Activated T-cell treated with anti-CD3 and anti-CD28 coated beads, Interleukin-2, amount 50 U/mL, for 4 hours (primary cell): ENCODE measurements at regions not wholly inside any gene's neighbourhood (a gene's known extent, or its start where the extent isn't known, plus 50 kb on each side); places are given as distances from the start of the nearest gene placed in this dataset.
"Not testable (repeated sequence)": the region's sequence is repeated elsewhere in the genome, so short reads cannot be mapped to it uniquely, and the experiment has no call there.

Experiments used
- ATAC-seq, 2 donors: fragments of 200-7000 bp; cut with Tn5 transposase; one replicate each; pipeline ENCODE4 v1.10.0; 2021
- DNase-seq: peaks from one replicate; pipeline ENCODE4 v3.0.0-alpha.2; 2020
- H3K27me3 Mint-ChIP-seq: one replicate; pipeline ENCODE4 v1.8.0; 2021; ENCODE audit warnings: low read depth, mixed read lengths
- H3K36me3 Mint-ChIP-seq: one replicate; pipeline ENCODE4 v1.8.0; 2022; ENCODE audit warnings: mixed read lengths; ENCODE audit not compliant: insufficient read depth
- H3K4me1 Mint-ChIP-seq: one replicate; pipeline ENCODE4 v1.8.0; 2021; ENCODE audit warnings: low read depth, mixed read lengths
- H3K4me3 Mint-ChIP-seq: one replicate; pipeline ENCODE4 v1.8.0; 2021; ENCODE audit warnings: mild to moderate bottlenecking, moderate library complexity, mixed read lengths
- H3K9me3 Mint-ChIP-seq: one replicate; pipeline ENCODE4 v1.8.0; 2021; ENCODE audit warnings: mixed read lengths

- ATAC-seq (no peak), DNase-seq (no peak)
- H3K4me1 Mint-ChIP-seq: no peaks in the 10 kb centered on the region
- no peaks in the 10 kb centered on the region for H3K9me3 Mint-ChIP-seq
- H3K27me3 Mint-ChIP-seq: no peaks in the 10 kb centered on the region
- H3K4me3 Mint-ChIP-seq: no peak overlapping the region
- H3K36me3 Mint-ChIP-seq: no peaks in the 10 kb centered on the region
Observed at GRCh38 chr12:5335069-5335468, 96.8 kb upstream of the NTF3 start.

GRCh38 chr12:5341086-5341485, 90.8 kb upstream of the NTF3 start:
- DNase-seq, H3K4me3 Mint-ChIP-seq, H3K9me3 Mint-ChIP-seq, ATAC-seq, H3K27me3 Mint-ChIP-seq, H3K36me3 Mint-ChIP-seq, H3K4me1 Mint-ChIP-seq: not testable (repeated sequence)

- H3K36me3 Mint-ChIP-seq: no peaks in the 10 kb centered on the region
- no peak for ATAC-seq
- H3K27me3 Mint-ChIP-seq: peaks cover 2% of the 10 kb centered on the region
- H3K4me3 Mint-ChIP-seq: no peak overlapping the region
- H3K4me1 Mint-ChIP-seq: no peaks in the 10 kb centered on the region
- peaks cover 4% of the 10 kb centered on the region for H3K9me3 Mint-ChIP-seq
- DNase-seq: no peak
Observed at GRCh38 chr12:5343711-5344110, 88.2 kb upstream of the NTF3 start.

GRCh38 chr12:5344131-5344530, 87.8 kb upstream of the NTF3 start:
- H3K9me3 Mint-ChIP-seq: peaks cover 4% of the 10 kb centered on the region
- H3K27me3 Mint-ChIP-seq: peaks cover 2% of the 10 kb centered on the region
- no peaks in the 10 kb centered on the region for H3K4me1 Mint-ChIP-seq
- ATAC-seq (no peak), DNase-seq (no peak)
- no peak overlapping the region for H3K4me3 Mint-ChIP-seq
- H3K36me3 Mint-ChIP-seq: no peaks in the 10 kb centered on the region

- no peak overlapping the region for H3K4me3 Mint-ChIP-seq
- H3K36me3 Mint-ChIP-seq: no peaks in the 10 kb centered on the region
- DNase-seq: no peak
- H3K27me3 Mint-ChIP-seq: peaks cover 2% of the 10 kb centered on the region
- peaks cover 4% of the 10 kb centered on the region for H3K9me3 Mint-ChIP-seq
- H3K4me1 Mint-ChIP-seq: no peaks in the 10 kb centered on the region
- no peak for ATAC-seq
Observed at GRCh38 chr12:5345534-5345933, 86.4 kb upstream of the NTF3 start.

GRCh38 chr12:5348057-5348456, 83.9 kb upstream of the NTF3 start:
- no peak for ATAC-seq
- no peak for DNase-seq
- no peak overlapping the region for H3K4me3 Mint-ChIP-seq
- H3K4me1 Mint-ChIP-seq: no peaks in the 10 kb centered on the region
- H3K27me3 Mint-ChIP-seq: peaks cover 4% of the 10 kb centered on the region
- no peaks in the 10 kb centered on the region for H3K36me3 Mint-ChIP-seq
- H3K9me3 Mint-ChIP-seq: peaks cover 9% of the 10 kb centered on the region

- no peaks in the 10 kb centered on the region for H3K4me1 Mint-ChIP-seq
- DNase-seq: no peak
- no peak for ATAC-seq
- no peaks in the 10 kb centered on the region for H3K36me3 Mint-ChIP-seq
- H3K4me3 Mint-ChIP-seq: no peak overlapping the region
- peaks cover 13% of the 10 kb centered on the region for H3K9me3 Mint-ChIP-seq
- peaks cover 4% of the 10 kb centered on the region for H3K27me3 Mint-ChIP-seq
Observed at GRCh38 chr12:5348491-5348890, 83.4 kb upstream of the NTF3 start.

- Mint-ChIP-seq H3K4me1 (no peaks in the 10 kb centered on the region), H3K27me3 (no peaks in the 10 kb centered on the region), H3K9me3 (peaks cover 4% of the 10 kb centered on the region), H3K4me3 (no peak overlapping the region), H3K36me3 (no peaks in the 10 kb centered on the region)
- ATAC-seq (no peak), DNase-seq (no peak)
Observed at GRCh38 chr12:5364036-5364770, 67.7 kb upstream of the NTF3 start.

- H3K4me3 Mint-ChIP-seq: no peak overlapping the region
- no peak for DNase-seq
- H3K36me3 Mint-ChIP-seq: no peaks in the 10 kb centered on the region
- peaks cover 3% of the 10 kb centered on the region for H3K27me3 Mint-ChIP-seq
- H3K4me1 Mint-ChIP-seq: no peaks in the 10 kb centered on the region
- ATAC-seq: no peak
- H3K9me3 Mint-ChIP-seq: peaks cover 4% of the 10 kb centered on the region
Observed at GRCh38 chr12:5369298-5369697, 62.6 kb upstream of the NTF3 start.

GRCh38 chr12:5371631-5372030, 60.3 kb upstream of the NTF3 start:
- no peaks in the 10 kb centered on the region for H3K36me3 Mint-ChIP-seq
- no peaks in the 10 kb centered on the region for H3K4me1 Mint-ChIP-seq
- H3K27me3 Mint-ChIP-seq: peaks cover 3% of the 10 kb centered on the region
- H3K9me3 Mint-ChIP-seq: no peaks in the 10 kb centered on the region
- H3K4me3 Mint-ChIP-seq: no peak overlapping the region
- DNase-seq: no peak
- ATAC-seq: no peak

GRCh38 chr12:5374713-5375112, 57.2 kb upstream of the NTF3 start:
- DNase-seq: no peak
- Mint-ChIP-seq H3K4me3 (no peak overlapping the region), H3K4me1 (no peaks in the 10 kb centered on the region), H3K27me3 (peaks cover 3% of the 10 kb centered on the region), H3K9me3 (no peaks in the 10 kb centered on the region), H3K36me3 (no peaks in the 10 kb centered on the region)
- ATAC-seq: no peak

GRCh38 chr12:5375547-5376295, 56.2 kb upstream of the NTF3 start:
- no peaks in the 10 kb centered on the region for H3K36me3 Mint-ChIP-seq
- DNase-seq (no peak), ATAC-seq (no peak)
- no peaks in the 10 kb centered on the region for H3K27me3 Mint-ChIP-seq
- H3K4me1 Mint-ChIP-seq: no peaks in the 10 kb centered on the region
- H3K4me3 Mint-ChIP-seq: no peak overlapping the region
- H3K9me3 Mint-ChIP-seq: no peaks in the 10 kb centered on the region

- Mint-ChIP-seq H3K4me3 (no peak overlapping the region), H3K4me1 (no peaks in the 10 kb centered on the region), H3K27me3 (no peaks in the 10 kb centered on the region), H3K36me3 (no peaks in the 10 kb centered on the region), H3K9me3 (no peaks in the 10 kb centered on the region)
- DNase-seq (no peak), ATAC-seq (no peak)
Observed at GRCh38 chr12:5376591-5377207, 55.2 kb upstream of the NTF3 start.

- no peaks in the 10 kb centered on the region for H3K9me3 Mint-ChIP-seq
- no peak for ATAC-seq
Observed at GRCh38 chr12:5377997-5378592, 53.8 kb upstream of the NTF3 start.

More at GRCh38 chr12:5377997-5378592, 53.8 kb upstream of the NTF3 start:
- Mint-ChIP-seq H3K36me3 (no peaks in the 10 kb centered on the region), H3K4me1 (no peaks in the 10 kb centered on the region), H3K27me3 (no peaks in the 10 kb centered on the region), H3K4me3 (no peak overlapping the region)
- DNase-seq: no peak
